ENCODE measurements at regions not wholly inside any gene's neighbourhood (a gene's known extent, or its start where the extent isn't known, plus 50 kb on each side); places are given as distances from the start of the nearest gene placed in this dataset.

DNA sequence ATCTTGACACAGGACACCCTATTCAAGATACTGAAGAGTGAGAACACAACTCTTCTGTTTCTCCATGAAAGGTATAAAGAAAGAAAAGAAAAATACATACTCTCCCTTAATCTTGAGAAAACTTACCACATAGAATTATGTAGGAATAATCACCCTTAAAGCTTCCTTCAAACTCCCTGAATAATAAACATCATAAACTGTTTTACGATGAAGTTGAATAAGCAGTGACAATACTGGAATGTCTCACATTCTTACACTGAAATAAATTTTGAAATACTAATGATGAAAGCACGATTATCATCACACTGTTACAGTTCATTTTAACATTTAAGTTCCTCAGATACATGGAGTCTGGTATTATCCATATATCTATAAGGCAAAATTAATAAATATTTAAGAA, 306.2 kb downstream of the IPMK start:
- ATAC-seq (no peak), FAIRE-seq (no peak), DNase-seq (ENCODE audit: low read depth, low spot score) (no peak)
- ChIA-PET RAD21 (ENCODE audit: unreplicated experiment) (no interaction called here), POLR2A (no interaction called here), SMC1A (ENCODE audit: uncharacterized antibody, unreplicated experiment) (no interaction called here), CTCF (interaction anchor here (1.6 kb wide), 1 partner anchor 9 kb away, joined by 4 read pairs; no protein-coding TSS in a partner anchor)
- 44% methylated on average over 2 of the region's 2 CpGs for WGBS (ENCODE audit: insufficient coverage, insufficient replicate concordance, low lambda C conversion rate, missing lambda C conversion rate)
- BruUV-seq (replicated peaks) = no TSS peak
- Histone ChIP-seq H3K4me2 (ENCODE audit: control insufficient read depth, insufficient read depth) (no peak overlapping the region), H3K27ac (ENCODE audit: control insufficient read depth, insufficient read depth) (no peak overlapping the region), H3K36me3 (ENCODE audit: control insufficient read depth in 2 of 2, insufficient read depth in 2 of 2, low read length in 1 of 2) (no peaks in the 10 kb centered on the region), H3K4me3 (no peak overlapping the region), H3K4me1 (ENCODE audit: control insufficient read depth, insufficient read depth, low read length) (no peaks in the 10 kb centered on the region), H3K9me3 (replicated peaks; ENCODE audit: control insufficient read depth, insufficient read depth, low read length) (no peaks in the 10 kb centered on the region), H3K79me2 (ENCODE audit: control insufficient read depth, insufficient read depth, low read length) (no peaks in the 10 kb centered on the region), H3K9ac (ENCODE audit: control insufficient read depth, insufficient read depth, low read length) (no peak overlapping the region), H3K27me3 (replicated peaks in 1 of 2; ENCODE audit: control insufficient read depth in 2 of 2, insufficient read depth in 2 of 2, low read length in 1 of 2) (no peaks in the 10 kb centered on the region), H4K20me1 (ENCODE audit: control insufficient read depth, insufficient read depth) (no peaks in the 10 kb centered on the region), H2AFZ (ENCODE audit: control insufficient read depth, low read depth, low read length) (no peak overlapping the region)
- TF ChIP-seq TBL1XR1 (IDR thresholded peaks at IDR 0.05; ENCODE audit: low read depth, low read length) (no peak), KLF5 (IDR thresholded peaks at IDR 0.05; ENCODE audit: partially characterized antibody) (no peak), IRF4 (IDR thresholded peaks at IDR 0.05; ENCODE audit: low read depth, low read length) (no peak), SPI1 (IDR thresholded peaks at IDR 0.05; ENCODE audit: borderline replicate concordance, insufficient read depth, low read depth, low read length) (no peak), FOS (IDR thresholded peaks at IDR 0.05; ENCODE audit: borderline replicate concordance, extremely low read depth, insufficient read length) (no peak), MEF2A (IDR thresholded peaks at IDR 0.05; ENCODE audit: insufficient read depth, low read depth, low read length) (no peak), SRF (IDR thresholded peaks at IDR 0.05; ENCODE audit: low read depth in 2 of 2, low read length in 2 of 2) (no peak), BCL11A (IDR thresholded peaks at IDR 0.05; ENCODE audit: low read depth, low read length) (no peak), RUNX3 (IDR thresholded peaks at IDR 0.05; ENCODE audit: low read length) (no peak)
- in situ Hi-C loops (cut with MboI) (no loop called here), intact Hi-C loops (cut with micrococcal nuclease; ENCODE audit: unreplicated experiment) (no loop called here)

DNA sequence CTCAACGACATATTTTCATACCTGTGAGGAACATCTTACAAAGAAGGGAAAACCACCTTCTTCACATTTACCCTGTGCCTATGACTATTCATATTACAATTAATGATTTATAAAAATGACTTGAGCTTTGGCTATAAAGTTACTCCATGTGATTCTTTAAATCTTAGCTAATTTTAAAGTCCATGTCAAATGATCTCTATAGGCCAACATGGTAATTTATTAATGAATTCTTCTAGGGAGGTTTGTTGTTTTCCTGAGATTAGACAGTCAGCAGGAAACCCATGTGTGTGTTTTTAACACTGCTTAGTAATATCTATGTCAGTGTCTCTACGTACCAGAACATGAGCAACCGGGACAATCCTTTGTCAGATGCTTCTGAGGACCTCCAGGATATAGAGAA, 307.3 kb downstream of the IPMK start:
- CTCF ChIA-PET = interaction anchor here (1.6 kb wide), 1 partner anchor 10 kb away, joined by 4 read pairs; no protein-coding TSS in a partner anchor
- ATAC-seq = no peak
- no peaks in the 10 kb centered on the region for H3K36me3 ChIP-seq (ENCODE audit: control insufficient read depth in 2 of 2, insufficient read depth in 2 of 2, low read length in 1 of 2)
- H3K27ac ChIP-seq (ENCODE audit: control insufficient read depth, insufficient read depth) = no peak overlapping the region
- in situ Hi-C loops (cut with MboI) = no loop called here
- no peak for FAIRE-seq
- H3K4me1 ChIP-seq (ENCODE audit: control insufficient read depth, insufficient read depth, low read length) = no peaks in the 10 kb centered on the region
- RAD21 ChIA-PET (ENCODE audit: unreplicated experiment) = no interaction called here
- no peak overlapping the region for H3K4me2 ChIP-seq (ENCODE audit: control insufficient read depth, insufficient read depth)
- SMC1A ChIA-PET (ENCODE audit: uncharacterized antibody, unreplicated experiment) = no interaction called here
- H3K9me3 ChIP-seq (replicated peaks; ENCODE audit: control insufficient read depth, insufficient read depth, low read length) = no peaks in the 10 kb centered on the region
- H3K4me3 ChIP-seq = no peak overlapping the region
- POLR2A ChIA-PET = no interaction called here
- no peaks in the 10 kb centered on the region for H4K20me1 ChIP-seq (ENCODE audit: control insufficient read depth, insufficient read depth)
- H2AFZ ChIP-seq (ENCODE audit: control insufficient read depth, low read depth, low read length) = no peak overlapping the region
- no peaks in the 10 kb centered on the region for H3K79me2 ChIP-seq (ENCODE audit: control insufficient read depth, insufficient read depth, low read length)
- 0% methylated on average over 3 of the region's 3 CpGs for WGBS (ENCODE audit: insufficient coverage, insufficient replicate concordance, low lambda C conversion rate, missing lambda C conversion rate)
- intact Hi-C loops (cut with micrococcal nuclease; ENCODE audit: unreplicated experiment) = no loop called here
- BruUV-seq (replicated peaks) = no TSS peak
- no peak overlapping the region for H3K9ac ChIP-seq (ENCODE audit: control insufficient read depth, insufficient read depth, low read length)
- H3K27me3 ChIP-seq (replicated peaks in 1 of 2; ENCODE audit: control insufficient read depth in 2 of 2, insufficient read depth in 2 of 2, low read length in 1 of 2) = no peaks in the 10 kb centered on the region
- DNase-seq (ENCODE audit: low read depth, low spot score) = no peak
- TF ChIP-seq ATF2 (IDR thresholded peaks at IDR 0.05; ENCODE audit: low read length) (no peak), JUND (IDR thresholded peaks at IDR 0.05; ENCODE audit: low read depth, low read length) (no peak), CHD2 (IDR thresholded peaks at IDR 0.05; ENCODE audit: borderline replicate concordance, low read depth, low read length) (no peak), ATF3 (IDR thresholded peaks at IDR 0.05; ENCODE audit: borderline replicate concordance, extremely low read depth, low read depth, low read length) (no peak), BCLAF1 (IDR thresholded peaks at IDR 0.05) (no peak)

Measured in GM12878 (cell line).